CD14-positive monocyte (primary cell): ENCODE measurements at regions not wholly inside any gene's neighbourhood (a gene's known extent, or its start where the extent isn't known, plus 50 kb on each side); places are given as distances from the start of the nearest gene placed in this dataset.

Source experiments
- DNase-seq, 3 donors: peaks; one replicate each; pipeline ENCODE4 v3.0.0-alpha.2; 2011 to 2022
- H2AFZ ChIP-seq: 2 replicates; pipeline ENCODE4 v1.6.0; 2012; ENCODE audit warnings: mild to moderate bottlenecking, low read depth, low read length, inconsistent platforms; ENCODE audit not compliant: insufficient read depth, poor library complexity, severe bottlenecking
- H3K27ac ChIP-seq, 2 donors: 1 replicate in 1 of 2; 2 replicates in 1 of 2; pipeline ENCODE4 v1.5.1; 2012 to 2013; ENCODE audit warnings: low read length in 2 of 2, control low read depth in 1 of 2, inconsistent platforms in 1 of 2, low read depth in 1 of 2, mild to moderate bottlenecking in 1 of 2
- H3K27me3 ChIP-seq, 2 donors: one replicate each; pipeline versions ENCODE4 v1.6.0 to v1.6.1; 2011 to 2013; ENCODE audit warnings: low read length in 2 of 2; ENCODE audit not compliant: control insufficient read depth in 2 of 2, insufficient read depth in 2 of 2
- H3K36me3 ChIP-seq, 2 donors: replicated peaks in 1 of 2; 1 replicate in 1 of 2; 2 replicates in 1 of 2; pipeline versions ENCODE4 v1.5.1 to v1.6.1; 2012 to 2013; ENCODE audit warnings: low read length in 2 of 2, control low read depth in 1 of 2, inconsistent platforms in 1 of 2, mild to moderate bottlenecking in 1 of 2; ENCODE audit not compliant: insufficient read depth in 2 of 2, control insufficient read depth in 1 of 2
- H3K4me1 ChIP-seq, 2 donors: 1 replicate in 1 of 2; 2 replicates in 1 of 2; pipeline versions ENCODE4 v1.5.1 to v1.6.1; 2012 to 2013; ENCODE audit warnings: low read length in 2 of 2, control low read depth in 1 of 2, inconsistent platforms in 1 of 2, mild to moderate bottlenecking in 1 of 2, moderate library complexity in 1 of 2; ENCODE audit not compliant: insufficient read depth in 2 of 2, control insufficient read depth in 1 of 2
- H3K4me2 ChIP-seq: replicated peaks from 2 replicates; pipeline ENCODE3; 2012; ENCODE audit warnings: low read length, moderate library complexity, mild to moderate bottlenecking; ENCODE audit not compliant: poor library complexity, severe bottlenecking; ENCODE audit errors: extremely low read depth
- H3K4me3 ChIP-seq, 3 experiments: fragments of 200-600 bp in 1 of 3; sonication (generic) in 1 of 3; replicated peaks in 1 of 3; 1 replicate in 2 of 3; 2 replicates in 1 of 3; pipeline ENCODE4 v1.5.1; 2011 to 2013; ENCODE audit warnings: low read length in 3 of 3, mild to moderate bottlenecking in 3 of 3, control low read depth in 2 of 3, low read depth in 2 of 3, inconsistent platforms in 1 of 3, moderate library complexity in 1 of 3
- H3K79me2 ChIP-seq: 2 replicates; pipeline ENCODE4 v1.6.0; 2012; ENCODE audit warnings: mild to moderate bottlenecking, control low read depth, inconsistent platforms, low read length, moderate library complexity; ENCODE audit not compliant: insufficient read depth
- H3K9ac ChIP-seq: 2 replicates; pipeline ENCODE4 v1.6.0; 2017; ENCODE audit warnings: low read length, mild to moderate bottlenecking; ENCODE audit not compliant: insufficient read depth, poor library complexity, severe bottlenecking
- H3K9me3 ChIP-seq, 2 donors: replicated peaks in 1 of 2; 1 replicate in 1 of 2; 2 replicates in 1 of 2; pipeline versions ENCODE4 v1.5.1 to v1.6.1; 2012 to 2013; ENCODE audit warnings: low read length in 2 of 2, control low read depth in 1 of 2; ENCODE audit not compliant: control insufficient read depth in 1 of 2, insufficient read depth in 1 of 2
- H4K20me1 ChIP-seq: 2 replicates; pipeline ENCODE4 v1.6.0; 2012; ENCODE audit warnings: mild to moderate bottlenecking, low read length, control low read depth, moderate library complexity; ENCODE audit not compliant: insufficient read depth
- H3K27ac Mint-ChIP-seq, 7 donors: one replicate each; pipeline ENCODE4 v1.8.0; 2020; ENCODE audit warnings: mild to moderate bottlenecking in 7 of 7, mixed read lengths in 7 of 7, moderate library complexity in 6 of 7, inconsistent platforms in 2 of 7
- H3K27me3 Mint-ChIP-seq, 3 donors: one replicate each; pipeline ENCODE4 v1.8.0; 2021 to 2022; ENCODE audit warnings: low read depth in 3 of 3, mild to moderate bottlenecking in 3 of 3, mixed read lengths in 3 of 3, moderate library complexity in 3 of 3, inconsistent platforms in 1 of 3
- H3K36me3 Mint-ChIP-seq, 2 donors: one replicate each; pipeline ENCODE4 v1.8.0; 2020; ENCODE audit warnings: mixed read lengths in 2 of 2, inconsistent platforms in 1 of 2, mild to moderate bottlenecking in 1 of 2
- H3K4me1 Mint-ChIP-seq: one replicate; pipeline ENCODE4 v1.8.0; 2020; ENCODE audit warnings: mild to moderate bottlenecking, mixed read lengths
- H3K4me3 Mint-ChIP-seq, 2 donors: one replicate each; pipeline ENCODE4 v1.8.0; 2020; ENCODE audit warnings: mild to moderate bottlenecking in 2 of 2, mixed read lengths in 2 of 2, moderate library complexity in 1 of 2
- H3K9me3 Mint-ChIP-seq, 7 donors: one replicate each; pipeline ENCODE4 v1.8.0; 2020 to 2022; ENCODE audit warnings: mixed read lengths in 7 of 7, mild to moderate bottlenecking in 6 of 7, moderate library complexity in 6 of 7, inconsistent platforms in 2 of 7
- WGBS: methylation state at CpG from one replicate; pipeline ENCODE4 v1.1.5; 2013; ENCODE audit warnings: missing lambda C conversion rate; ENCODE audit not compliant: insufficient coverage; 5-methylcytosine and 5-hydroxymethylcytosine counted together
- intact Hi-C, 2 donors: fragments of 100-400 bp; cut with micrococcal nuclease; formaldehyde crosslinking; loops; one replicate each; pipeline versions ENCODE4 v1.15.0 to v1.15.1; 2023
- TF ChIP-seq, protein P1 (sequence below): fragments of 200-600 bp; IDR thresholded peaks from one replicate; pipeline ENCODE4 v1.8.0; 2022; ENCODE audit warnings: antibody characterized with exemption, mild to moderate bottlenecking

- H3K4me3 ChIP-seq: no peak overlapping the region
- no peaks in the 10 kb centered on the region for H4K20me1 ChIP-seq
- no peaks in the 10 kb centered on the region for H3K36me3 ChIP-seq
- H3K4me3 Mint-ChIP-seq: no peak overlapping the region
- no peaks in the 10 kb centered on the region for H3K79me2 ChIP-seq
- no peaks in the 10 kb centered on the region for H3K4me1 Mint-ChIP-seq
- DNase-seq: no peak
- peaks cover 17 to 23% of the 10 kb centered on the region in 2 donors for H3K9me3 ChIP-seq
- H3K9me3 Mint-ChIP-seq: peaks cover 5 to 14% (median 11%) of the 10 kb centered on the region in 7 donors
- no peak overlapping the region for H2AFZ ChIP-seq
- H3K27me3 ChIP-seq: no peaks in the 10 kb centered on the region
- no peak overlapping the region for H3K27ac Mint-ChIP-seq
- WGBS: no CpG with 5 or more reads among the region's 5 CpGs
- H3K27ac ChIP-seq: no peak overlapping the region
- intact Hi-C loops: no loop called here
- H3K9ac ChIP-seq: no peak overlapping the region
- no peaks in the 10 kb centered on the region for H3K4me1 ChIP-seq
- H3K27me3 Mint-ChIP-seq: no peaks in the 10 kb centered on the region
- TF ChIP-seq, protein P1, sequence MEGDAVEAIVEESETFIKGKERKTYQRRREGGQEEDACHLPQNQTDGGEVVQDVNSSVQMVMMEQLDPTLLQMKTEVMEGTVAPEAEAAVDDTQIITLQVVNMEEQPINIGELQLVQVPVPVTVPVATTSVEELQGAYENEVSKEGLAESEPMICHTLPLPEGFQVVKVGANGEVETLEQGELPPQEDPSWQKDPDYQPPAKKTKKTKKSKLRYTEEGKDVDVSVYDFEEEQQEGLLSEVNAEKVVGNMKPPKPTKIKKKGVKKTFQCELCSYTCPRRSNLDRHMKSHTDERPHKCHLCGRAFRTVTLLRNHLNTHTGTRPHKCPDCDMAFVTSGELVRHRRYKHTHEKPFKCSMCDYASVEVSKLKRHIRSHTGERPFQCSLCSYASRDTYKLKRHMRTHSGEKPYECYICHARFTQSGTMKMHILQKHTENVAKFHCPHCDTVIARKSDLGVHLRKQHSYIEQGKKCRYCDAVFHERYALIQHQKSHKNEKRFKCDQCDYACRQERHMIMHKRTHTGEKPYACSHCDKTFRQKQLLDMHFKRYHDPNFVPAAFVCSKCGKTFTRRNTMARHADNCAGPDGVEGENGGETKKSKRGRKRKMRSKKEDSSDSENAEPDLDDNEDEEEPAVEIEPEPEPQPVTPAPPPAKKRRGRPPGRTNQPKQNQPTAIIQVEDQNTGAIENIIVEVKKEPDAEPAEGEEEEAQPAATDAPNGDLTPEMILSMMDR: no peak
- H3K4me2 ChIP-seq: no peak overlapping the region
- H3K36me3 Mint-ChIP-seq: no peaks in the 10 kb centered on the region
Observed at GRCh38 chr2:81987370-81987769, 1682.8 kb upstream of the LRRTM1 start.

- Histone ChIP-seq H4K20me1 (no peaks in the 10 kb centered on the region), H2AFZ (no peak overlapping the region), H3K9ac (no peak overlapping the region), H3K79me2 (no peaks in the 10 kb centered on the region), H3K36me3 (no peaks in the 10 kb centered on the region), H3K4me2 (no peak overlapping the region), H3K27ac (no peak overlapping the region), H3K9me3 (peaks cover 10 to 28% of the 10 kb centered on the region in 2 donors), H3K4me1 (no peaks in the 10 kb centered on the region), H3K27me3 (no peaks in the 10 kb centered on the region), H3K4me3 (no peak overlapping the region)
- Mint-ChIP-seq H3K27me3 (no peaks in the 10 kb centered on the region), H3K27ac (no peak overlapping the region), H3K9me3 (peaks cover 6 to 18% (median 10%) of the 10 kb centered on the region in 7 donors), H3K36me3 (no peaks in the 10 kb centered on the region), H3K4me1 (no peaks in the 10 kb centered on the region), H3K4me3 (no peak overlapping the region)
- TF ChIP-seq, protein P1: no peak
- WGBS: 96% methylated on average over 30 of the region's 33 CpGs
- no peak for DNase-seq
- intact Hi-C loops: no loop called here
Observed at GRCh38 chr2:81984969-81985637, 1680.6 kb upstream of the LRRTM1 start.
